Heart left ventricle (tissue), 13 donors: ENCODE measurements at regions not wholly inside any gene's neighbourhood (a gene's known extent, or its start where the extent isn't known, plus 50 kb on each side); places are given as distances from the start of the nearest gene placed in this dataset.

Experiments
- CTCF ChIP-seq, 12 donors: fragments of 200-600 bp; sonication (generic) in 4 of 12; IDR thresholded peaks; one replicate each; pipeline versions ENCODE4 v1.5.0 to v1.8.0; 2018 to 2022; ENCODE audit warnings: antibody characterized with exemption in 12 of 12, mild to moderate bottlenecking in 5 of 12
- POLR2A ChIP-seq, 2 donors: fragments of 450-650 bp; IDR thresholded peaks; one replicate each; pipeline ENCODE4 v1.6.1; 2017; ENCODE audit warnings: antibody characterized with exemption in 2 of 2, mild to moderate bottlenecking in 2 of 2, moderate library complexity in 2 of 2
- donor health status: ischemic (EF 13 %, LVEDD 7.1; RV severe dilation, severe dysfunction).
- donor health status: DM: no; HTN: yes; CAD: no.
- donor health status: DM: no; HTN: no; CAD: no.
- donor health status: ischemic (EF 25% LVEDD 6.9; RV normal size, moderate dysfunction).
- donor health status: ischemic (EF 25% LVEDD 5.7; RV mildly dilated, moderate dysfunction).
- donor health status: ischemic (EF 35%, LVEDD 5.7; RV mildly dilated, moderate dysfunction).
- donor health status: nonischemic (EF 11% LVEDD 7.7; RV severe dilation, severe dysfunction).
- donor health status: DM: yes; HTN: yes; CAD: no.
- donor health status: PGD.
- donor health status: ischemic (EF 29% LVEDD 5.4; RV normal size, mild dysfunction).
- donor health status: nonischemic (EF 23%, LVEDD 6.1; RV moderate dilation, normal function).

GRCh38 chr4:123603165-123603564, 206.6 kb downstream of the SPRY1 start:
- no peak for TF ChIP-seq CTCF (IDR thresholded peaks at IDR 0.05)
- no peak for TF ChIP-seq POLR2A (IDR thresholded peaks at IDR 0.05)
